ENCODE measurements at regions not wholly inside any gene's neighbourhood (a gene's known extent, or its start where the extent isn't known, plus 50 kb on each side); places are given as distances from the start of the nearest gene placed in this dataset.

- DNase-seq (no peak), ATAC-seq (no peak)
- Mint-ChIP-seq H3K9me3 (no peaks in the 10 kb centered on the region), H3K27me3 (no peaks in the 10 kb centered on the region), H3K27ac (no peak overlapping the region), H3K4me1 (no peaks in the 10 kb centered on the region), H3K4me3 (no peak overlapping the region)
Measured at GRCh38 chr1:90573736-90574135, 143.4 kb downstream of the BARHL2 start.

GRCh38 chr1:90572446-90572845 is 144.7 kb downstream of the BARHL2 start:
- H3K4me3 Mint-ChIP-seq, result no peak overlapping the region
- DNase-seq (no peak), ATAC-seq (no peak)
- H3K27me3 Mint-ChIP-seq, result no peaks in the 10 kb centered on the region
- H3K9me3 Mint-ChIP-seq, result no peaks in the 10 kb centered on the region
- no peaks in the 10 kb centered on the region for H3K4me1 Mint-ChIP-seq
- H3K27ac Mint-ChIP-seq, result no peak overlapping the region

- no peak for ATAC-seq
- DNase-seq, result no peak
- Mint-ChIP-seq H3K9me3 (no peaks in the 10 kb centered on the region), H3K27ac (peak overlapping the region in 1 of 2 donors; percentile 9), H3K4me1 (no peaks in the 10 kb centered on the region), H3K4me3 (no peak overlapping the region), H3K27me3 (no peaks in the 10 kb centered on the region)
Measured at GRCh38 chr1:90568436-90568835, 148.7 kb downstream of the BARHL2 start.

- DNase-seq (no peak), ATAC-seq (no peak)
- H3K27me3 Mint-ChIP-seq, result no peaks in the 10 kb centered on the region
- H3K9me3 Mint-ChIP-seq, result no peaks in the 10 kb centered on the region
- H3K4me1 Mint-ChIP-seq, result no peaks in the 10 kb centered on the region
- H3K4me3 Mint-ChIP-seq, result no peak overlapping the region
- no peak overlapping the region for H3K27ac Mint-ChIP-seq
Measured at GRCh38 chr1:90564164-90564563, 152.9 kb downstream of the BARHL2 start.

- Mint-ChIP-seq H3K4me1 (peaks cover 9% of the 10 kb centered on the region), H3K27me3 (peaks cover 12% of the 10 kb centered on the region), H3K9me3 (no peaks in the 10 kb centered on the region), H3K27ac (no peak overlapping the region), H3K4me3 (no peak overlapping the region)
- DNase-seq, result no peak
- no peak for ATAC-seq
Measured at GRCh38 chr1:90562892-90563291, 154.2 kb downstream of the BARHL2 start.

GRCh38 chr1:90561911-90562310 is 155.2 kb downstream of the BARHL2 start:
- no peak for ATAC-seq
- H3K27ac Mint-ChIP-seq, result no peak overlapping the region
- no peak for DNase-seq
- peaks cover 9% of the 10 kb centered on the region for H3K4me1 Mint-ChIP-seq
- H3K9me3 Mint-ChIP-seq, result no peaks in the 10 kb centered on the region
- H3K4me3 Mint-ChIP-seq, result no peak overlapping the region
- peaks cover 12% of the 10 kb centered on the region for H3K27me3 Mint-ChIP-seq

GRCh38 chr1:90561103-90561783 is 155.9 kb downstream of the BARHL2 start:
- Mint-ChIP-seq H3K27me3 (peaks cover 12% of the 10 kb centered on the region), H3K27ac (no peak overlapping the region), H3K4me1 (peaks cover 9% of the 10 kb centered on the region), H3K9me3 (no peaks in the 10 kb centered on the region), H3K4me3 (no peak overlapping the region)
- ATAC-seq (no peak), DNase-seq (no peak)

GRCh38 chr1:90558754-90559378 is 158.2 kb downstream of the BARHL2 start:
- peak overlapping the region in 1 of 2 donors; percentile 48 for H3K27ac Mint-ChIP-seq
- H3K27me3 Mint-ChIP-seq, result peaks cover 19% of the 10 kb centered on the region
- H3K4me3 Mint-ChIP-seq, result no peak overlapping the region
- DNase-seq, result no peak
- ATAC-seq, result no peak
- no peaks in the 10 kb centered on the region for H3K9me3 Mint-ChIP-seq
- peaks cover 9% of the 10 kb centered on the region for H3K4me1 Mint-ChIP-seq

GRCh38 chr1:90558126-90558525 is 159.0 kb downstream of the BARHL2 start:
- ATAC-seq (no peak), DNase-seq (no peak)
- no peak overlapping the region for H3K4me3 Mint-ChIP-seq
- no peaks in the 10 kb centered on the region for H3K9me3 Mint-ChIP-seq
- H3K4me1 Mint-ChIP-seq, result peaks cover 9% of the 10 kb centered on the region
- H3K27me3 Mint-ChIP-seq, result peaks cover 27% of the 10 kb centered on the region
- H3K27ac Mint-ChIP-seq, result no peak overlapping the region

- DNase-seq, result no peak
- H3K4me3 Mint-ChIP-seq, result no peak overlapping the region
- peaks cover 9% of the 10 kb centered on the region for H3K4me1 Mint-ChIP-seq
- no peak overlapping the region for H3K27ac Mint-ChIP-seq
- no peak for ATAC-seq
- no peaks in the 10 kb centered on the region for H3K9me3 Mint-ChIP-seq
- peaks cover 31% of the 10 kb centered on the region for H3K27me3 Mint-ChIP-seq
Measured at GRCh38 chr1:90557706-90558105, 159.4 kb downstream of the BARHL2 start.

- no peak overlapping the region for H3K27ac Mint-ChIP-seq
- no peaks in the 10 kb centered on the region for H3K4me1 Mint-ChIP-seq
- no peak for ATAC-seq
- DNase-seq, result no peak
- H3K27me3 Mint-ChIP-seq, result peaks cover 39% of the 10 kb centered on the region
- H3K9me3 Mint-ChIP-seq, result no peaks in the 10 kb centered on the region
- H3K4me3 Mint-ChIP-seq, result no peak overlapping the region
Measured at GRCh38 chr1:90550626-90551406, 166.3 kb downstream of the BARHL2 start.

GRCh38 chr1:90544356-90544755 is 172.7 kb downstream of the BARHL2 start:
- no peaks in the 10 kb centered on the region for H3K9me3 Mint-ChIP-seq
- no peak for DNase-seq
- H3K27ac Mint-ChIP-seq, result no peak overlapping the region
- H3K27me3 Mint-ChIP-seq, result no peaks in the 10 kb centered on the region
- H3K4me1 Mint-ChIP-seq, result no peaks in the 10 kb centered on the region
- H3K4me3 Mint-ChIP-seq, result no peak overlapping the region
- no peak for ATAC-seq

- ATAC-seq, result no peak
- DNase-seq, result no peak
- no peak overlapping the region for H3K27ac Mint-ChIP-seq
- H3K4me1 Mint-ChIP-seq, result no peaks in the 10 kb centered on the region
- H3K27me3 Mint-ChIP-seq, result peaks cover 9% of the 10 kb centered on the region
- H3K9me3 Mint-ChIP-seq, result no peaks in the 10 kb centered on the region
- no peak overlapping the region for H3K4me3 Mint-ChIP-seq
Measured at GRCh38 chr1:90537606-90538362, 179.3 kb downstream of the BARHL2 start.

GRCh38 chr1:90534663-90535295 is 182.3 kb downstream of the BARHL2 start:
- no peak for DNase-seq
- ATAC-seq, result no peak

GRCh38 chr1:90534116-90534515 is 183.0 kb downstream of the BARHL2 start:
- H3K4me1 Mint-ChIP-seq, result no peaks in the 10 kb centered on the region
- ATAC-seq, result no peak

More at GRCh38 chr1:90534663-90535295, 182.3 kb downstream of the BARHL2 start:
- Mint-ChIP-seq H3K27me3 (peaks cover 9% of the 10 kb centered on the region), H3K27ac (no peak overlapping the region), H3K4me1 (no peaks in the 10 kb centered on the region), H3K9me3 (no peaks in the 10 kb centered on the region), H3K4me3 (no peak overlapping the region)

More at GRCh38 chr1:90534116-90534515, 183.0 kb downstream of the BARHL2 start:
- H3K27ac Mint-ChIP-seq, result no peak overlapping the region
- no peaks in the 10 kb centered on the region for H3K9me3 Mint-ChIP-seq
- H3K4me3 Mint-ChIP-seq, result no peak overlapping the region
- DNase-seq, result no peak
- H3K27me3 Mint-ChIP-seq, result peaks cover 9% of the 10 kb centered on the region
